ENCODE measurements at regions not wholly inside any gene's neighbourhood (a gene's known extent, or its start where the extent isn't known, plus 50 kb on each side); places are given as distances from the start of the nearest gene placed in this dataset.

DNA sequence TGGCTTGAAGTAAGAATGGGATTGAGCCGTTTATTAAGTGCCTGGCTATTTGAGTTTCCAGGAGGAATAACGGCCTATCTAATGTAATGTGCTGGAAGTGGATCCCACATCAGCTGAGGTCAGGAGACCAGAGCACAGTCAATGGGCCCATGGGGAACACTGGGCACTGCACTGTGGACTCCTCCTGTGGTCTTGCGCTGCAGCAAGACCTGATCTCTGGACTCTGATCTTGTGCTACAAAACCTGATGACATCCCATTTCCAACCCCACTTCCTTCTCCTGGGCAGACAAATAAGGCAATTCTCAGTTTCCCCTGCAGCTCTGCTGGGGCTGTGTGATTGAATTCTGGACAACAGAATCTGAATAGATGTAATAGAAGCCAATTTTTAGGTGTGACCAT is 151.7 kb upstream of the ADCY2 start:
- H3K27ac Mint-ChIP-seq: no peak overlapping the region
- H3K9me3 Mint-ChIP-seq (ENCODE audit: insufficient read depth): no peaks in the 10 kb centered on the region
- WGBS (ENCODE audit: insufficient coverage): 86% methylated on average over 3 of the region's 3 CpGs
- ATAC-seq (ENCODE audit: low read depth): no peak
- Histone ChIP-seq H3K4me2 (replicated peaks; ENCODE audit: low read depth, low read length, poor library complexity, severe bottlenecking) (no peak overlapping the region), H3K9ac (ENCODE audit: low read length) (no peak overlapping the region), H4K20me1 (ENCODE audit: control insufficient read depth, insufficient read depth, low read length, poor library complexity, severe bottlenecking) (no peaks in the 10 kb centered on the region), H3K4me3 (ENCODE audit: control extremely low read depth in 1 of 5, extremely low read depth in 1 of 5, insufficient read depth in 1 of 5, low read depth in 2 of 5, low read length in 4 of 5) (no peak overlapping the region), H3K79me2 (ENCODE audit: control insufficient read depth, insufficient read depth, low read length) (no peaks in the 10 kb centered on the region), H3K27me3 (replicated peaks in 1 of 4; ENCODE audit: control extremely low read depth in 1 of 4, control insufficient read depth in 3 of 4, insufficient read depth in 4 of 4, low read length in 3 of 4) (no peaks in the 10 kb centered on the region), H3K27ac (ENCODE audit: low read length in 2 of 2) (no peak overlapping the region), H2AFZ (ENCODE audit: insufficient read depth, low read depth, low read length, poor library complexity, severe bottlenecking) (no peak overlapping the region), H3K9me3 (ENCODE audit: control extremely low read depth in 1 of 3, control insufficient read depth in 2 of 3, insufficient read depth in 1 of 3, low read length in 2 of 3) (no peaks in the 10 kb centered on the region), H3K36me3 (replicated peaks in 1 of 2; ENCODE audit: control extremely low read depth in 1 of 2, control insufficient read depth in 1 of 2, extremely low read depth in 1 of 2, insufficient read depth in 2 of 2, low read length in 1 of 2) (no peaks in the 10 kb centered on the region), H3K4me1 (ENCODE audit: control insufficient read depth in 2 of 2, insufficient read depth in 2 of 2, low read length in 2 of 2) (no peaks in the 10 kb centered on the region)
- TF ChIP-seq, protein P1, sequence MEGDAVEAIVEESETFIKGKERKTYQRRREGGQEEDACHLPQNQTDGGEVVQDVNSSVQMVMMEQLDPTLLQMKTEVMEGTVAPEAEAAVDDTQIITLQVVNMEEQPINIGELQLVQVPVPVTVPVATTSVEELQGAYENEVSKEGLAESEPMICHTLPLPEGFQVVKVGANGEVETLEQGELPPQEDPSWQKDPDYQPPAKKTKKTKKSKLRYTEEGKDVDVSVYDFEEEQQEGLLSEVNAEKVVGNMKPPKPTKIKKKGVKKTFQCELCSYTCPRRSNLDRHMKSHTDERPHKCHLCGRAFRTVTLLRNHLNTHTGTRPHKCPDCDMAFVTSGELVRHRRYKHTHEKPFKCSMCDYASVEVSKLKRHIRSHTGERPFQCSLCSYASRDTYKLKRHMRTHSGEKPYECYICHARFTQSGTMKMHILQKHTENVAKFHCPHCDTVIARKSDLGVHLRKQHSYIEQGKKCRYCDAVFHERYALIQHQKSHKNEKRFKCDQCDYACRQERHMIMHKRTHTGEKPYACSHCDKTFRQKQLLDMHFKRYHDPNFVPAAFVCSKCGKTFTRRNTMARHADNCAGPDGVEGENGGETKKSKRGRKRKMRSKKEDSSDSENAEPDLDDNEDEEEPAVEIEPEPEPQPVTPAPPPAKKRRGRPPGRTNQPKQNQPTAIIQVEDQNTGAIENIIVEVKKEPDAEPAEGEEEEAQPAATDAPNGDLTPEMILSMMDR (IDR thresholded peaks at IDR 0.05): no peak
- TF ChIP-seq EZH2 (IDR thresholded peaks at IDR 0.05; ENCODE audit: borderline replicate concordance, insufficient read depth, low read depth, low read length, poor library complexity, severe bottlenecking): no peak
- DNase-seq: no peak
- no peak overlapping the region for H3K4me3 Mint-ChIP-seq
- CTCF ChIA-PET: no interaction called here
- no peaks in the 10 kb centered on the region for H3K4me1 Mint-ChIP-seq
- no peaks in the 10 kb centered on the region for H3K27me3 Mint-ChIP-seq
- POLR2A ChIA-PET: no interaction called here
- intact Hi-C loops (cut with micrococcal nuclease): no loop called here

DNA sequence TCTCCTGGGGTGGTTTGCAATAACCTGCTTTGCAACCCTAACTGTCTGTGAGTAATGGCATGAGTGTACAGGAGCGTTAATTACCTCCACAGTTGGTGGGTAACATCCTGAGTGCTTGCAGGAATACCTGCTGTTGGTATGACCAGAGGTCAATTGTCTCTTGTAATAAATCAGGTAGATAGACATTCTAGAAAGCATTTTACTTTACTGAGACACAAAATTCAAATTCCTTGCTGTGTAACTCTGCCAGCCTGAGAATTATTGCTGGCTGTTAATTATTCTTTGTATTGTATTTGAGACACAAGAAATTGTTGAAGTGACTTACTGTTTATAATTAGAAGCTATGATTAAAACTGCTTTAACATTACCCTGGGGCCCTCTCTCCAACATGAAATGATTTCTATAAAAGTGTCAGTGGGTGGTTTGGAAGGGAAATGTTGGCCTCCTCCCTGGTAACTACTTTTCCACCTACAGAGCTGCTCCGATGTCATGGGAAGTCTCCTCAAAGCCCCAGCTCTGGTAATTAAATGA is 150.8 kb upstream of the ADCY2 start:
- intact Hi-C loops (cut with micrococcal nuclease): no loop called here
- POLR2A ChIA-PET: no interaction called here

More for the DNA sequence above, 150.8 kb upstream of the ADCY2 start:
- no peak overlapping the region for H3K4me3 ChIP-seq (ENCODE audit: control extremely low read depth in 1 of 5, extremely low read depth in 1 of 5, insufficient read depth in 1 of 5, low read depth in 2 of 5, low read length in 4 of 5)
- H3K4me1 ChIP-seq (ENCODE audit: control insufficient read depth in 2 of 2, insufficient read depth in 2 of 2, low read length in 2 of 2): no peaks in the 10 kb centered on the region
- no peak for DNase-seq
- H3K27me3 Mint-ChIP-seq: no peaks in the 10 kb centered on the region
- H4K20me1 ChIP-seq (ENCODE audit: control insufficient read depth, insufficient read depth, low read length, poor library complexity, severe bottlenecking): no peaks in the 10 kb centered on the region
- no peaks in the 10 kb centered on the region for H3K9me3 Mint-ChIP-seq (ENCODE audit: insufficient read depth)
- H2AFZ ChIP-seq (ENCODE audit: insufficient read depth, low read depth, low read length, poor library complexity, severe bottlenecking): no peak overlapping the region
- H3K9me3 ChIP-seq (ENCODE audit: control extremely low read depth in 1 of 3, control insufficient read depth in 2 of 3, insufficient read depth in 1 of 3, low read length in 2 of 3): no peaks in the 10 kb centered on the region
- WGBS (ENCODE audit: insufficient coverage): 100% methylated on average over 1 of the region's 2 CpGs
- H3K4me3 Mint-ChIP-seq: no peak overlapping the region
- no peak overlapping the region for H3K4me2 ChIP-seq (replicated peaks; ENCODE audit: low read depth, low read length, poor library complexity, severe bottlenecking)
- no peak overlapping the region for H3K27ac Mint-ChIP-seq
- no peak overlapping the region for H3K9ac ChIP-seq (ENCODE audit: low read length)
- no peaks in the 10 kb centered on the region for H3K79me2 ChIP-seq (ENCODE audit: control insufficient read depth, insufficient read depth, low read length)
- H3K27ac ChIP-seq (ENCODE audit: low read length in 2 of 2): no peak overlapping the region
- no peak for ATAC-seq (ENCODE audit: low read depth)
- no peaks in the 10 kb centered on the region for H3K27me3 ChIP-seq (replicated peaks in 1 of 4; ENCODE audit: control extremely low read depth in 1 of 4, control insufficient read depth in 3 of 4, insufficient read depth in 4 of 4, low read length in 3 of 4)
- H3K36me3 ChIP-seq (replicated peaks in 1 of 2; ENCODE audit: control extremely low read depth in 1 of 2, control insufficient read depth in 1 of 2, extremely low read depth in 1 of 2, insufficient read depth in 2 of 2, low read length in 1 of 2): no peaks in the 10 kb centered on the region
- TF ChIP-seq, protein P1 (IDR thresholded peaks at IDR 0.05): no peak
- no peak for TF ChIP-seq EZH2 (IDR thresholded peaks at IDR 0.05; ENCODE audit: borderline replicate concordance, insufficient read depth, low read depth, low read length, poor library complexity, severe bottlenecking)
- CTCF ChIA-PET: no interaction called here
- no peaks in the 10 kb centered on the region for H3K4me1 Mint-ChIP-seq
